ENCODE measurements at regions not wholly inside any gene's neighbourhood (a gene's known extent, or its start where the extent isn't known, plus 50 kb on each side); places are given as distances from the start of the nearest gene placed in this dataset.
"Not testable (repeated sequence)": the region's sequence is repeated elsewhere in the genome, so short reads cannot be mapped to it uniquely, and the experiment has no call there.

DNA sequence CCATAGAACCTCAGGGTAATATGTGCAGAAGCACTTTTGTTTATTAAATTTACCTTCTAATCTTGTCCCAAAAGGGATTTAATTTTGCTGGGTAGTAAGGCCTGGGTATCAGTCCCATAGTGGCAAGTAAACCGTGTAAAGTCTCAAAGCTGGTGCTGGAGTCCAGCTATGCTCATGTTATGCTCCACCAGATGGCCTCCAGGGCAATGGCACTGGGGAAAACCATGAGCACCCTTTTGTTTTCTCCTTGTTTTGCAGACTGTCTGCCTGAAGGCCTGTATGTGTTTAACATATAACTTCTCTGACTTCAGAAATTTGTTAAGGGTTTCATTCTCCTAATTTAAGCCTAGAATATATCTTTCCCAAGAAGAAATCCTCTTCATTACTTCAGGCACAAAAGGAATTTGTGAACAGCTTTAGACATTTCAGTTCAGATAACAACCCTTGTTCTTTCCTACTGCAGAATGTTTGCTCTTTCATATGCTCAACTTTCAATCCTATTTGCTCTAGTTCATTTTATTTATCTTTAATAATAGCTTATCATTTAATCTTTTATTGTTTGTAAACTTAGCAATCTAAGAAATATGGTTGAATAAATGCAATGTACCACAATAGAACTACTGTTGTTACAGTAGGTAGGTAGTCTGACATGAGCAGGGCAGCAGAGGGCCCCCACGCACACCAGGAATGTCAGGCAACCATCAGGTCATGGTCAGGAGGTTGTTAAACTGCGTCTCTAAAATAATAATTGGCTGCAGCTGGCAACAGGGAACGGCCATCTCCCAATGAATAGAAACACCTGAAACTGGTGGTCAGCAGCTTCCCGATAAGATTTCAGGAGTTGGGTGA lies 162.8 kb downstream of the TENT5A start:
- no peak for DNase-seq (ENCODE audit: low read depth, low spot score)
- in situ Hi-C loops (cut with HindIII; ENCODE audit: low sequenced_read_pairs), result no loop called here
- no peak overlapping the region for H3K4me3 ChIP-seq (ENCODE audit: low read depth, low read length)
- TF ChIP-seq, protein P1, sequence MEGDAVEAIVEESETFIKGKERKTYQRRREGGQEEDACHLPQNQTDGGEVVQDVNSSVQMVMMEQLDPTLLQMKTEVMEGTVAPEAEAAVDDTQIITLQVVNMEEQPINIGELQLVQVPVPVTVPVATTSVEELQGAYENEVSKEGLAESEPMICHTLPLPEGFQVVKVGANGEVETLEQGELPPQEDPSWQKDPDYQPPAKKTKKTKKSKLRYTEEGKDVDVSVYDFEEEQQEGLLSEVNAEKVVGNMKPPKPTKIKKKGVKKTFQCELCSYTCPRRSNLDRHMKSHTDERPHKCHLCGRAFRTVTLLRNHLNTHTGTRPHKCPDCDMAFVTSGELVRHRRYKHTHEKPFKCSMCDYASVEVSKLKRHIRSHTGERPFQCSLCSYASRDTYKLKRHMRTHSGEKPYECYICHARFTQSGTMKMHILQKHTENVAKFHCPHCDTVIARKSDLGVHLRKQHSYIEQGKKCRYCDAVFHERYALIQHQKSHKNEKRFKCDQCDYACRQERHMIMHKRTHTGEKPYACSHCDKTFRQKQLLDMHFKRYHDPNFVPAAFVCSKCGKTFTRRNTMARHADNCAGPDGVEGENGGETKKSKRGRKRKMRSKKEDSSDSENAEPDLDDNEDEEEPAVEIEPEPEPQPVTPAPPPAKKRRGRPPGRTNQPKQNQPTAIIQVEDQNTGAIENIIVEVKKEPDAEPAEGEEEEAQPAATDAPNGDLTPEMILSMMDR (IDR thresholded peaks at IDR 0.05; ENCODE audit: low read depth, low read length), result no peak

DNA sequence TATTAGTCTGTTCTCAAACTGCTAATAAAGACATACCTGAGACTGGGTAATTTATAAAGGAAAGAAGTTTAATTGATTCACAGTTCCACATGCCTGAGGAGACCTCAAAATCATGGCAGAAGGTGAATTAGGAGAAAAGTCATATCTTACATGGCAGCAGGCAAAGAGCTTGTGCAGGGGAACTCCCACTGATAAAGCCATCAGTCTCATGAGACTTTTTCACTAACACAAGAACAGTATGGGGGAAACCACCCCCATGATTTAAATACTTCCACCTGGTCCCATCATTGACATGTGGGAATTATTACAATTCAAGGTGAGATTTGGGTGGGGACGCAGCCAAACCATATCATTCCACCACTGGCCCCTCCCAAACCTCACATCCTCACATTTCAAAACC lies 166.8 kb downstream of the TENT5A start:
- H3K4me3 ChIP-seq (ENCODE audit: low read depth, low read length); DNase-seq (ENCODE audit: low read depth, low spot score); in situ Hi-C loops (cut with HindIII; ENCODE audit: low sequenced_read_pairs): not testable (repeated sequence)

DNA sequence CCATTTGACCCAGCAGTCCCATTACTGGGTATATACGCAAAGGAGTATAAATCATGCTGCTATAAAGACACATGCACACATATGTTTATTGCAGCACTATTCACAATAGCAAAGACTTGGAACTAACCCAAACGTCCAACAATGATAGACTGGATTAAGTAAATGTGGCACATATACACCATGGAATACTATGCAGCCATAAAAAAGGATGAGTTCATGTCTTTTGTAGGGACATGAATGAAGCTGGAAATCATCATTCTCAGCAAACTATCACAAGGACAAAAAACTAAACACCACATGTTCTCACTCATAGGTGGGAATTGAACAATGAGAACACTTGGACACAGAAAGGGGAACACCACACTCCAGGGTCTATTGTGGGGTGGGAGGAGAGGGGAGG lies 168.3 kb downstream of the TENT5A start:
- DNase-seq (ENCODE audit: low read depth, low spot score); in situ Hi-C loops (cut with HindIII; ENCODE audit: low sequenced_read_pairs); H3K4me3 ChIP-seq (ENCODE audit: low read depth, low read length): not testable (repeated sequence)

DNA sequence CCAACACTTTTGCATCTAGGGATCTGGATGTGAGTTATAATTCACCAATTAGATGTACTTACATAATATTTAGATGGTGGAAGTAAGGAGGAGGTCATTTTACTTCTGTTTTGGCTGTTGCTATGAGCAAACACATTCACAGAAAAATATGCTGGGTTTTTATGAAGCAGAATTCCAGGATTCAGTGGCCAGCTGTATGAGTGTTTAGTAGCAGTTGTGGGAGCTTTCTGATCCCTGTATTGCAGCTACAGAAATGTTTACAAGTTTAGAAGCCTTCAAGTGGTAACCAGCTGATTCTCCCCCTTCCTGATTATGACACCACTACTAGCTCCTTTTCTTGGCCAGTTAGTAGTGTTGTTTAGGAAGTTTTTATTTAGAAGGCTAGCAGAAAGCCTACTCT lies 177.0 kb downstream of the TENT5A start:
- TF ChIP-seq, protein P1 (IDR thresholded peaks at IDR 0.05; ENCODE audit: low read depth, low read length), result no peak
- H3K4me3 ChIP-seq (ENCODE audit: low read depth, low read length), result no peak overlapping the region
- DNase-seq (ENCODE audit: low read depth, low spot score), result peak; percentile 2
- in situ Hi-C loops (cut with HindIII; ENCODE audit: low sequenced_read_pairs), result no loop called here

DNA sequence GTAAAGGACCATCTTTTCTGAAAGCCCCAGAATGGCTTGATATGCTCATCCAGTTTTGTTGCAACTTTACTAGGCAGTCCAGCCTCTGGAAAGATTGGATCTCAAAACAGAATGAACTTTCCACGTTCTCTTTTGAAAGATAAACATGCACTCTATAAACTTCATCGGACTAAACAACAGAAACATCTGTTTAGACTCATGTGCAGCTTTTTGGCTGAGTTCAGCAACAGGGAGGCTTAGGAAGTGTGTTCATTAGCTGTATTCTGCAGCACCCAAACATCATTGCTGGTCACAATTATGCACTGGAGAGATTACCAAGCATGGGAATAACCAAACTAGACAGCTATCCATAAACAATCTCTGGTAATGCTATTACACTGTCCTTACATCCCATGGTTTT lies 180.5 kb downstream of the TENT5A start:
- in situ Hi-C loops (cut with HindIII; ENCODE audit: low sequenced_read_pairs), result no loop called here
- TF ChIP-seq, protein P1 (IDR thresholded peaks at IDR 0.05; ENCODE audit: low read depth, low read length), result no peak
- no peak for DNase-seq (ENCODE audit: low read depth, low spot score)
- no peak overlapping the region for H3K4me3 ChIP-seq (ENCODE audit: low read depth, low read length)

DNA sequence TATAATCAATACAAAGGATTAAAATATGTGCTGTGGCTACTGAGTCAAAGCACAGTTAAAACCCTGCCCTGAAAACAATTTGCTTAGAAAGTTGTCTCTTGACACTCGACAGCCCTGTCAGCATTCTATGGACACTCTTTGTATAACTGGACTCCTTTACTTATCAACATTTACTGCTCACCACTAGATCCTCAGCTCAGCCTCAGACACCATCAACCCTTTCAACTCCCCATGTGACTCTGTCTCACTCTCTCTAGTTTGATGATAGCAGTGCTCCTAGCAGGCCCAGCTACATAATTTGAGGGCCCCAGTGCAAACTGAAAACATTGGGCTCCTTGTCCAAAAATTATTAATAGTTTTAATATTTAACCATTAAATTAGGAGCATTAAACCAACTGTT lies 181.8 kb downstream of the TENT5A start:
- no peak for DNase-seq (ENCODE audit: low read depth, low spot score)
- in situ Hi-C loops (cut with HindIII; ENCODE audit: low sequenced_read_pairs), result no loop called here
- TF ChIP-seq, protein P1 (IDR thresholded peaks at IDR 0.05; ENCODE audit: low read depth, low read length), result no peak
- no peak overlapping the region for H3K4me3 ChIP-seq (ENCODE audit: low read depth, low read length)

DNA sequence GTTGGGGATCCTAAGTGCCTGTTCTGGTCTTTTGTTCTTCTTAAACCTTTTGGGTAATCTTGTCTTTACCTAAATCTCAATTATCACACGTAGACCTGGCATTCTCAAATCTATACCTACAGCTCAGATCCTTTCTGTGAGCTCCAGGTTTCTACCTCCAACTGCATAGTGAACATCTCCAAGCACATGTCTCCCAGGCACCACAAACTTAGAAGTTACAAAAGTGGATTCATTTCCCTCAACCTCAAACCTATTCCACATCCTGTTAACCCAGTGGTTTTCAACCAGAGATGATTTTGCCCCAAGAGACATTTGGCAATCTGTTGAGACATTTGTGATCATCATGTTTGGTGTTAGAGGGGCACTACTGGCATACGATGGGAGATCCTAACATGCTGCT lies 183.5 kb downstream of the TENT5A start:
- no peak overlapping the region for H3K4me3 ChIP-seq (ENCODE audit: low read depth, low read length)
- TF ChIP-seq, protein P1 (IDR thresholded peaks at IDR 0.05; ENCODE audit: low read depth, low read length), result no peak
- in situ Hi-C loops (cut with HindIII; ENCODE audit: low sequenced_read_pairs), result no loop called here
- no peak for DNase-seq (ENCODE audit: low read depth, low spot score)
